Lower leg skin (tissue), 3 donors: ENCODE measurements at regions not wholly inside any gene's neighbourhood (a gene's known extent, or its start where the extent isn't known, plus 50 kb on each side); places are given as distances from the start of the nearest gene placed in this dataset.

Experiments used
- POLR2A ChIP-seq, 2 donors: fragments of 450-650 bp; IDR thresholded peaks; one replicate each; pipeline ENCODE4 v1.6.1; 2016 to 2017; ENCODE audit warnings: antibody characterized with exemption in 2 of 2, mild to moderate bottlenecking in 1 of 2, moderate library complexity in 1 of 2
- TF ChIP-seq, protein P1 (sequence below), 3 donors: fragments of 450-650 bp; IDR thresholded peaks; one replicate each; pipeline ENCODE4 v1.5.1; 2016; ENCODE audit warnings: antibody characterized with exemption in 3 of 3, mild to moderate bottlenecking in 3 of 3, moderate library complexity in 2 of 3

GRCh38 chr3:87084868-87085267 lies 93.9 kb upstream of the VGLL3 start:
- TF ChIP-seq, protein P1, sequence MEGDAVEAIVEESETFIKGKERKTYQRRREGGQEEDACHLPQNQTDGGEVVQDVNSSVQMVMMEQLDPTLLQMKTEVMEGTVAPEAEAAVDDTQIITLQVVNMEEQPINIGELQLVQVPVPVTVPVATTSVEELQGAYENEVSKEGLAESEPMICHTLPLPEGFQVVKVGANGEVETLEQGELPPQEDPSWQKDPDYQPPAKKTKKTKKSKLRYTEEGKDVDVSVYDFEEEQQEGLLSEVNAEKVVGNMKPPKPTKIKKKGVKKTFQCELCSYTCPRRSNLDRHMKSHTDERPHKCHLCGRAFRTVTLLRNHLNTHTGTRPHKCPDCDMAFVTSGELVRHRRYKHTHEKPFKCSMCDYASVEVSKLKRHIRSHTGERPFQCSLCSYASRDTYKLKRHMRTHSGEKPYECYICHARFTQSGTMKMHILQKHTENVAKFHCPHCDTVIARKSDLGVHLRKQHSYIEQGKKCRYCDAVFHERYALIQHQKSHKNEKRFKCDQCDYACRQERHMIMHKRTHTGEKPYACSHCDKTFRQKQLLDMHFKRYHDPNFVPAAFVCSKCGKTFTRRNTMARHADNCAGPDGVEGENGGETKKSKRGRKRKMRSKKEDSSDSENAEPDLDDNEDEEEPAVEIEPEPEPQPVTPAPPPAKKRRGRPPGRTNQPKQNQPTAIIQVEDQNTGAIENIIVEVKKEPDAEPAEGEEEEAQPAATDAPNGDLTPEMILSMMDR (IDR thresholded peaks at IDR 0.05) = no peak
- no peak for TF ChIP-seq POLR2A (IDR thresholded peaks at IDR 0.05)
